Glomerular endothelial cell (primary cell): ENCODE measurements at regions not wholly inside any gene's neighbourhood (a gene's known extent, or its start where the extent isn't known, plus 50 kb on each side); places are given as distances from the start of the nearest gene placed in this dataset.
"Not testable (repeated sequence)": the region's sequence is repeated elsewhere in the genome, so short reads cannot be mapped to it uniquely, and the experiment has no call there.

Experiments used
- DNase-seq: peaks from one replicate; pipeline ENCODE4 v3.0.0-alpha.2; 2011; ENCODE audit warnings: low read depth, low spot score; ENCODE audit errors: extremely low read depth

GRCh38 chr16:59510008-59510424, 775.9 kb upstream of the GOT2 start:
- no peak for DNase-seq

GRCh38 chr16:59500601-59501000, 766.5 kb upstream of the GOT2 start:
- no peak for DNase-seq

DNA sequence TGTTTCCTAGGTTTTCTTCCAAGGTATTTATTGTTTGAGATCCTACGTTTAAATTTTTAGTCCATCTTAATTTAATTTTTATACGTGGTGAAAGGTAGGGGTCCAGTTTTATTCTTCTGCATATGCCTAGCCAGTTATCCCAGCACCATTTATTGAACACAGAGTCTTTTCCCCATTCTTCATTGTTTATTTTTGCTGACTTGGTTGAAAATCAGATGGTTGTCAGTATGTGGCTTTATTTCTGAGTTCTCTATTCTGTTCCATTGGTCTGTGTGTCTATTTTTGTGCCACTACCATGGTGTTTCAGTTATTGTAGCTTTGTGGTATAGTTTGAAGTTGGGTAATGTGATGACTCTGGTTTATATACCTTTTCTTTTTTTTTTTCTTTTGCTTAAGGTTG, 753.0 kb upstream of the GOT2 start:
- DNase-seq: no peak

DNA sequence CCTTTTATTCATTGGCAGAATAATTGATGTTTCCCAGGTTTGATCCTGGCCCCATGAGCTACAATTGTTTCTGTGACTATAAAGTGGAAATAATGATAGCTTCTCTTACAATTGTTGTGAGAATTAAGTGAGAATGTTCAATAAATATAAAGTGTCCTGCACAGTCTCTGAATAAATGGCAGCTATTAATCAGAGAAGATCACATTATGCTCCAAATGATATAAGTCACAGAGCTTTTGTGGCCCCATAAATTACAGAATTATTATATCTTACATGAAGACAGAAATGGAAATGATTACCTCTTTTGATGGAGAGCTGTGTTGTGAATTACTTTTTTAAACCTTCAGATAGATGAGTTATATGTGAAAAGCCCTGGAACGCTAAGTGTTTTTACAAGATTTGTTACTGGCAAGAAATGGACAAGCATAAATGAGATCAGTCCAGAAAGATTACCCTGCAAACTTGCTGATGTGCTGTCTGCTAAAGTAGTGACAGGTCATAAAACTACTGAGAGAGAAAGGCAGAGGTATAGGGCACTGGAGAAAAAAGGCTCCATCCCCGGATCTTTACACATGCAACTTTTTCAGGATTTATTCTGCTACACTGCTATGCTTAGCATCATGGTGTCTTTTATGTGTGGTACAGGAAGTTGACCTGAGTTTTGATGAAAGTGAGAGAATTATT, 750.9 kb upstream of the GOT2 start:
- no peak for DNase-seq

- DNase-seq: peak; percentile 2
Observed at GRCh38 chr16:59478838-59479237, 744.7 kb upstream of the GOT2 start.

- no peak for DNase-seq
Observed at GRCh38 chr16:59470556-59470955, 736.4 kb upstream of the GOT2 start.

DNA sequence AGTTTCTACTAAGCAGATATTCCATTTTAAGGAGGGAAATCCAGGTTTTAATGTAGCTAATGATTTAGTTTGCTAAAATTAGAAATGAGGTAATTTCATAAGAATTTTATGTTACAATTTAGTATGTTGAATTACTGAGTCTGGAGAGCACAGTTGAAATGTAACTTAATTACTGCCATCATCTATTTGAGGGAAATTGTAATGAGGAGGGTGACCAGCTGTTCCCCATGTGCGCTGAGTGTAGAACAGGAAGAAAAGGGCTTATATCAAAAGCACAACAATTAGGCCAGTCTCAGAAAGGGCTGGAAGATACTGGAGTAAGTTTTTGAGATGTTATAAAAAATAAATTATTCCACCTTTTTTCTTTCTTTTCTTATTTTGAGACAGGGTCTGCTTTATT, 735.1 kb upstream of the GOT2 start:
- no peak for DNase-seq

GRCh38 chr16:59463776-59464175, 729.7 kb upstream of the GOT2 start:
- no peak for DNase-seq

DNA sequence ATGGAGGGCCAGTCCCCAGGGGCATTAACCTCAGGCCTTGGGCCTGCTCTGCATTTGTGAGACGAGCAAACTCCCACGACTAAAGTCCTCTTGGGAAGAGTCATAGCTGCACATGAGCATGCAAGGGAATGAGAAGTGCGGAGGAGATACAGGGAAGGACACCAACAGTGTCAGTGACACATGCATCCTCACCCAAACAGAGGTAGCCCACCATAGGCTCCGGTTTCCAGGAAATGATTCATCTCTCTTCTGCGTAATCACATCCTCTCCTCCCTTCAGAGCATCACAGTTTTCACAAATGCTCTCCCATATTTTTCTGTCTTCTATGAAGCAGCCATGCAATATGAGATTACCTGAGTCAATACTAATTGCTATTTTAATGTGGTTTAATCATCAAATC, 725.7 kb upstream of the GOT2 start:
- DNase-seq: no peak

GRCh38 chr16:59455497-59455896, 721.4 kb upstream of the GOT2 start:
- no peak for DNase-seq

- not testable (repeated sequence) for DNase-seq
Observed at GRCh38 chr16:59450513-59450912, 716.4 kb upstream of the GOT2 start.

- DNase-seq: no peak
Observed at GRCh38 chr16:59440502-59440901, 706.4 kb upstream of the GOT2 start.

DNA sequence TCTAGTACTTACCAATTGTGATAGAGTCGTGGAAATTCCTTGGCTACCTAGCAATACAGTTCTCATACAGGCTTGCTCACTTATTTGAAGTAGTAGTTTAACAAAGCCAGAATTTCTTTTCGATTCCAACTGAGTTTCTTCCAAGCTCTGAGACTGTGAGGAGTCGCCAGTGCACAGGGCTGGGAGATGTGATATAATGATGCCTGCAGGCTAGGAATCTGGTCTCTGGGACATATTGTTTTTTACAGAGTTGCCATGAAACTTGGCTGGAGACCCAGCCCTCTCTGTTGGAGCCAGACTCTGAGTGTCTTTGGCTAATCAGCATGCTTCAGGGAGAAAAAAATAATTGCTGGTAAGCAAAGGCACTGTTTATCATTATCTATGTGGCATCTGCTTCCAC, 698.8 kb upstream of the GOT2 start:
- DNase-seq: no peak

- DNase-seq: no peak
Observed at GRCh38 chr16:59432276-59432675, 698.2 kb upstream of the GOT2 start.

DNA sequence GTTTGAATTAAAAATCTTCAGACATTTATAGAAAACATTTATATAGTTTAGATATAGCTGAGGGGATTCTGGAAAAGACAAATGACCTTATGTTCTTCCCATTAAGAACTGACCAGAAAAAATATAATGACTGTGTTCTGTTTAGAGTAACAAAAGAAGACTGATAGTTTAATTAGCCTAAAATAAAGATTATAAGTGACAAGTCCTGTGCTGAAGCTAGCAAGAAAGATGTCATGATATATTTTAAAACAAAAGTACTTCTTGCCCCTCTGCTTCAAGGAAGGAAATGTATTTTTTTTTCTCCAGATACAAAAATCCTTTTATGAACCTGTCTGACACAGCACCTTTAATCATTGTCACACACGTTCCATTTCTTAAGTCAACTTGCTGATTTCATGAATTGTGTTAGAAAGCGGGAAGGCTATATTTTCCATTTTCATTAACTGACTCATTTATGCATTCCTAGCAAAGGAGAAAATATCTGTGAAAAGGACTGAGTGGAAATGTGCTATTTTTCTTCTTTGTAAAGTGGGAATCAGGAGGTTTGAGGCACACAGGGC, 690.7 kb upstream of the GOT2 start:
- DNase-seq: no peak

GRCh38 chr16:59411961-59412841, 678.1 kb upstream of the GOT2 start:
- no peak for DNase-seq

GRCh38 chr16:59410451-59410850, 676.3 kb upstream of the GOT2 start:
- no peak for DNase-seq

DNA sequence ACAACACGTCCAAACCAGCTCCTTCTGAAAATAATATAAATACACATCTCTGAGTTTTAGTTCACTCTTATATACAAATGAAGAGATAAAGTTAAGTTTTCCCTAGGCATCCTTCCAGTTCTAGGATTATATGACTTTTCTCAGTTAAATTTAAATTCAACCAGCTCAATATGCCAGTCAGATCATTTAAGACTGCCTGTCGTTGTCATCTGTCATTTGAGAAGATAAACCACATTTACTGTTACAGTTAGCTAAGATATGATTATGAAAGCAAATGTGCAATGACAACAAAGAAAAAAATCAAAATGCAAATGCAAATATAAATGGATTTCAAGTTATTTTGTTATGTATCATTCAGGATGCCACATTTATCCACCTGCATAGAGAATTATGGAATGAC, 671.7 kb upstream of the GOT2 start:
- no peak for DNase-seq

GRCh38 chr16:59404509-59404908, 670.4 kb upstream of the GOT2 start:
- no peak for DNase-seq

DNA sequence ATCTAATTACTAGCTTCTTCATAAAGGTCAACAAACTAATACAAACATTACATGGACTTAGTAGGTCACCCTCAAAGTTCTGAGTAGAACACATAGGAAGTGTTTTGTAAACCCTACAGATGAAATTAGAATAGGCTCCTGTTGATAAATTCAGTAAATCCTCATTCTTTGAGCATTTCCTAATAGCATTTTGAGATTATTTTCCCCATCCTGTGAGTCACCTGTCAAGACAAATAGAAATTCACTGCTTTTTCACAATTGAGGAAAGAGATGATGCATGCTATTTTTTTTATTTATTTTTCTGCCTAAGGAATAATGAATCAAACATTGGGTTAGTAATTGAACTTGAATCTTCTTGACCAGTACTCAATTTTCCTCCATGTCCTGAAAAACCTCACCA, 666.7 kb upstream of the GOT2 start:
- no peak for DNase-seq

- DNase-seq: no peak
Observed at GRCh38 chr16:59397638-59398037, 663.5 kb upstream of the GOT2 start.

DNA sequence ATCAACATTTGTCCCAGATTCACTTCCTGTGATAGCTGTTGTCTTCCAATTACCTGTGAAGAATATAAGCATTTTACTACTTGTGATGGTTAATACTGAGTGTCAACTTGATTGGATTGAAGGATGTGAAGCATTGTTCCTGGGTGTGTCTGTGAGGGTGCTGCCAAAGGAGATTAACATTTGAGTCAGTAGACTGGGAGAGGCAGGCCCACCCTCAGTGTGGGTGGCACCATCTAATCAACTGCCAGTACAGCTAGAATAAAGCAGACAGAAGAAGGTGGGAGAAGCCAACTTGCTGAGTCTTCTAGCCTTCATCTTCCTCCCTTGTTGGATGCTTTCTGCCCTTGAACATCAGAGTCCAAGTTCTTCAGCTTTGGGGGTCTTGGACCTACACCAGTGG, 660.4 kb upstream of the GOT2 start:
- DNase-seq: no peak
